Fibroblast of skin of left biceps (primary cell): ENCODE measurements at regions not wholly inside any gene's neighbourhood (a gene's known extent, or its start where the extent isn't known, plus 50 kb on each side); places are given as distances from the start of the nearest gene placed in this dataset.

Experiments
- DNase-seq, 2 experiments: peaks; one replicate each; pipeline ENCODE4 v3.0.0-alpha.2; 2013; ENCODE audit warnings: low read depth in 2 of 2

- DNase-seq = no peak
Observed at GRCh38 chr2:117071556-117072102, 742.9 kb upstream of the DDX18 start.

DNA sequence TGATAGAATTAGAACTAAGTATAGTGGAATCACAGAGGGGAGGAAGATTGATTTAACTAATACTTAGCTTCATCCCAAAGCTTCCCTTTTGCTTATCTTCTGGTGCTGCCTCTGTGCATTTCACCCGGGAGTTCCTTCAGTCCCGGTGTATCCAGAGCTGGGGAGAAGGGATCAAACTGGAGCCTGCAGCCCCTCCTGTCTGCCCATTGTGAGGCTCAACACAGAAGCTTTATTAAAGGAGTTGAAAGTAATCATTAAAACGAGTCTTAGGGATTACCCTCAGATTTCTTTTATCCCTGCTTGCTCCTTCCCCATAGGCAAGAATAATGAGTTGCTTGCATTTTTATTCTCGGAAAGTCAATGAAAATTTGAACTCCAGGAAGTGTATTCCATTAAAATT, 739.7 kb upstream of the DDX18 start:
- no peak for DNase-seq

DNA sequence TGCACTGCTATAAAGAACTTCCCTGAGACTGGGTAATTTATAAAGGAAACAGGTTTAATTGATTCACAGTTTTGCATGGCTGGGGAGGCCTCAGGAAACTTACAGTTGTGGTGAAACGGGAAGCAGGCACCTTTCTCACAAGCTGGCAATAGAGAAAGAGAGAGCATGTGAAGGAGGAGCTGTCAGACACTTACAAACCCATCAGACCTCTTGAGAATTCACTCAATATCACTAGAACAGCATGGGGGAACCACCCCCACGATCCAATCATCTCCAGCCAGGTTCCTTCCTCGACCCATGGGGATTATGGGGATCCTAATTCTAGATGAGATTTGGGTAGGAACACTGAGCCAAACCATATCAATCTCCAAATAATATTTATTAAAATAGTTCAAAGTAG, 729.2 kb upstream of the DDX18 start:
- no peak for DNase-seq

DNA sequence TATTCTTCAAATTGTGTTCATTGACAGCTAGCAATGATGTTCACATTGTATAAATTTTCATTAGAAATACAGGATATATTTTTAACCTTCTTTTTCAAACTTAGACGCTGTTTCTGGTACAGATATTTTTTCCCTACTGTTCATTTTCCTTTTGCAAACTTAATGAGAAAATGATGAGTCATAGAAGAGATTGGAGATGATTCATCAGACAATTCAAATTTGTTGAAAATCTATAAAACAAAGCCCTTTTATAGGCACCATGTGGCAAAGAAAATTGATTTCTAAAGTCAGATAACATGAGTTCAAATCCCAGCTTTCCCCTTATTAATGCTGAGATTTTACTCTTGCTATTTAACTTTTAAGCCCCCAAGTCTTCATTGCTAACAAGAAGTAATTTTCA, 728.8 kb upstream of the DDX18 start:
- DNase-seq = no peak

DNA sequence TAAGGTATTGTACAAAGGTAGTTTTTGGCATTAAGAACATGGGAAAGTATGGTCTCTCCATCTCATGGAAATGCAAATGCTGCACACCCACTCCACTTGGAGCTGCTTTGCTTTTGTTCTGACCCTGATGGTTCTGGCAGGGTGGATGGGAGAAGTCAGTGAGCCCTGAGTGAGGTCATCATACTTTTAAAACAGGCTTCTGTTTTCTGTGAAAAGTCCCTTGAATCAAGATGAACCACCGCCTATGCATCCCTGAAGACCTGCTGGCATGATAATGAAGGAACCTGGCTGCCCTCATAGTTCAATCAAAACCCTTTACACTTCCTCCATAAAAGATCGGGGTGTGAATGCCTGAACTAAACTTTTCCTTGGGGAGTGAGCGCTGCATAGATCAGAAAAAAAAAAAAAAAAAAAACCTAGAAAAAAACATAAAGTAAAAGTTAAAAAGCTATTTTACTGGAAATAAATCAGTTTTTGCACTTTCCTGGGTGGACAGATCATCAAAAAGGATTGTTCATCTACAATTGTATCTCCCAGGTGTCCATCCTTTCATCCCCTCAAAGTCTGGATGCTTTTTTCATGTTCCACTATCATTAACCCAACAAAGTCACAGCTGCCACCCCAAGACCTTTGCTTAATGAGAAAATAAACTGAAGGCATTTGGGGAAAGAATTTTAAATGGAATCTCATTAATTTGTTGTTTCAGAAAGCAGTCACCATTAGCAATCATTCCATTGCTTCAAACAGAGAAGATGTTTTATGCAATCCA, 728.1 kb upstream of the DDX18 start:
- DNase-seq = no peak

GRCh38 chr2:117086943-117087250, 727.6 kb upstream of the DDX18 start:
- no peak for DNase-seq

- no peak for DNase-seq
Observed at GRCh38 chr2:117087535-117088291, 726.8 kb upstream of the DDX18 start.

GRCh38 chr2:117091041-117091837, 723.3 kb upstream of the DDX18 start:
- no peak for DNase-seq

GRCh38 chr2:117101613-117102012, 712.9 kb upstream of the DDX18 start:
- no peak for DNase-seq

GRCh38 chr2:117108741-117109267, 705.7 kb upstream of the DDX18 start:
- no peak for DNase-seq

- no peak for DNase-seq
Observed at GRCh38 chr2:117118994-117119393, 695.5 kb upstream of the DDX18 start.

DNA sequence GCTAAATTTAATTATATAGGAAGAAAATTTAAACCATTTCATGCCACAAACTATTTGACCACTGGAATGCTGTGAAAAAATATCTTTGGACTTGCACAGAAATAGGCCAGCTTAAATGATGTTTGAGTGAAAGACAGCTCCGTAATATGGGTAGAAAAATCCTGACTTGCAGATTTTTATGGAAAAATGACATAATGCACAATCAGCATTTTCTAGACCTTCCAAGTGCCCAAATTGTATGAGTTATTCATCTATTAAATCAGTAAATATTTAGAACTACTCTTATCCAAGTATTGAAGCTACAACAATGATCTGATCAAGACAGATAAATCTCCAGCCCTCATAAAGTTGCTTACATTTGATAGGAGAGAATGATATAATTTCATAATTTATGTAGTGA, 691.1 kb upstream of the DDX18 start:
- DNase-seq = no peak

DNA sequence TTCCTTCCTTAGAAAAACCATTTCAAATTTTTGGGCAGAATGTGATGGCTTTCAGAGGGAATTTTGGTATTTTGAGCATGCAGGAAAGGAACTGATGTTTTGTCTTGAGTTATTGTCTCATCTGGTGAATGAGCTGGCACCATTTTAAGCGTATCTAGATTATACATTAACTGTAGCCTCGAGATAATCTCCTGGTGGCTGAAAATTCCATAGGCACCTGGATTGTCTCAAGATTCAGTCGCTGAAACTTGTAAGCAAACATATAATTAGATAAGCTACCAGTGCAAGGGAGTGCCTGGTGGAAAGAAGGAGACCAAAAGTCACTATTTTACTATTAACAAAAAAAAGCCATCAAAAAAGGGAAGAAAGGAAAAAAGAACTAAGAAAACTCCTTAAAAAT, 687.8 kb upstream of the DDX18 start:
- no peak for DNase-seq

DNA sequence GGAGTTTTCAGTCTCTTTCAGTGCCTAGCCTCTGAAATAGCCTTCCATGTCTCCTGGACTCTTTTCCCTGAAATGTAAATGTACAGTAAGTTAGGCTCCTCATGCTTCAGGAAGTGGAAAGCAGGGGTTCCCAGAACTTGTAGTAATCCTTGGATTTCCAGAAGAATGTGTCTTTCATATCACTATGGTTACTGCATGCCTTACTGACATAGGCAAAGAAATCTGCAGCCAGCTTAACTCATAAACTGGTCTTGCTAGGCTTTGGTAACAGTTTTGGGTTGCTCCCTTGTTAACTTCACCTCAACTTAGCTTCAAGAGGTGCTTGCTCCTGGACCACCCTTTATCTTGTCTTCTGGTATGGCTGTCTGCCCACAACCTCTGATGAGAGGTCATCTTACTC, 686.8 kb upstream of the DDX18 start:
- no peak for DNase-seq

DNA sequence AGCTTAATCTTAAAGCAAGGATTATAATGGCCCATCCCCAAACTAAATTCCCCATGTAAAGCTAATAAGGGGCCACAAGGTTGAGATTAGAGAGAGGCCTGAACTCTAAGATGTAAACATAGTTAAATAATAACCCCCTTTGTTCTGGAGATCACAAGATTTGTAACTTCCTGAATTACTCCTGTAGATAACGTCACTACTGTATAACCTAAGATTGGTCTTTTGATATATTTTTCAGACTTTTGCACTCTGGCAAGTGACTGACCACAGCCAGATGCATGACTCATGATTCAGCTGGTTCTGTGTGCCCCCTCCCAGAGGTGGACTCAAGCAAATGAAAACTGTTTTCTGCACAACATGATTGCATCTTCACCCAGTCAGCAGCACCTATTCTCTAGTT, 686.0 kb upstream of the DDX18 start:
- DNase-seq = no peak

DNA sequence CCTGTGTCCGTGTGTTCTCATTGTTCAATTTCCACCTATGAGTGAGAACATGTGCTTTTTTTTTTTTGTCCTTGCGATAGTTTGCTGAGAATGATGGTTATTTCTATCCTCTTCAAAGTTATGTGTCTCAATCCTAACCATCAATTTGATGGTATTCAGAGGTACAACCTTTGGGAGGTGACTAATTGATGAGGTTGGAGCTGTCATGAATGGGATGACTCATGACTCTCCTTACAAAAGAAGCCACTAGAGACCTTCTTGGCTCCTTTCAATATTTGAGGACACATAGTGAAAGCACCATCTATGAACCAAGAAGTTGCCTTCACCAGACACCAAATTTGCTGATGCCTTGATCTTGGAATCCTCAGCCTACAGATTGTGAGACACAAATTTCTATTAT, 677.1 kb upstream of the DDX18 start:
- no peak for DNase-seq

DNA sequence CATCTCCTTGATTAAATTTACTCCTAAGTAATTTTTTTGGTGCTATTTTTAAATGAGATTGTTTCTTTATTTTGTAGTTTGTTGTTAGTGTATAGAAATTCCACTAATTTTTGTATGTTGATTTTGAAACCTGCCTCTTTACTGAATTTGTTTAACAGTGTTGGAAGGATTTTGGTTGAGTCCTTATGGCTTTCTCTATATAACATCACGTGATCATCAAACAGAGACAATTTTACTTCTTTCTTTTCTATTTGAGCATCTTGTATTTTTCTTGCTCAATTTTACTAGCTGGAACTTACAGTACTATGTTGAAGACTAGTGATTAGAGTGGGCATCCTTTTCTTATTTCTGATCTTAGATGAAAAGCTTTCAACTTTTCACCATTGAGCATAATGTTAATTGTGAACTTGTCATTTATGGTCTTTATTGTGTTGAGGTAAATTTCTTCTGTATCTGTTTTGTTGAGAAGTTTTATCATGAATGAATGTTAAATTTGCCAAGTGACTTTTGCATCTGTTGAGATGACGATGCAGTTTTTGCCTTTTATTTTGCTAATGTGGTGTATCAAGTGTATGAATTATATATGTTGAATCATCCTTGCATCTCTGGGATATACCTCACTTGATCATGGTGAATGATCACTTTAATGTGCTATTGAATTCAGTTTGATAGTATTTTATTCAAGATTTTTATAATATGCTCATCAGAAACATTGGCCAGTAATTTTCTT, 645.3 kb upstream of the DDX18 start:
- no peak for DNase-seq

DNA sequence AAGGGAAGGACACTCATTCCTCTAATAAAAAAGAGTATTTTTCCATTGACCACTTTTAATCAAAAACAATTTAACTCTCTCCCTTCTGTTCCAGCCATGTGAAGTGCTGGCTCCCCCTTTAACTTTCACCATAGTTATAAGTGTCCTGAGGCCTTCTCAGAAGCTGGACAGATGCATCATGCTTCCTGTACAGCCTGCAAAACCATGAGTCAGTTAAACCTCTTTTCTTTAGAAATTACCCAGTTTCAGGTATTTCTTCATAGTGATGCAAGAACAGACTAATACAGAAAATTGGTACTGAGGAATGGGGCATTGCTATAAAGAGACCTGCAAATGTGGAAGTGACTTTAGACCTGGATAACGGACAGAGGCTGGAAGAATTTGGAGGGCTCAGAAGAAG, 643.6 kb upstream of the DDX18 start:
- DNase-seq = no peak

GRCh38 chr2:117179405-117179804, 635.1 kb upstream of the DDX18 start:
- no peak for DNase-seq

- no peak for DNase-seq
Observed at GRCh38 chr2:117190856-117191559, 623.5 kb upstream of the DDX18 start.

DNA sequence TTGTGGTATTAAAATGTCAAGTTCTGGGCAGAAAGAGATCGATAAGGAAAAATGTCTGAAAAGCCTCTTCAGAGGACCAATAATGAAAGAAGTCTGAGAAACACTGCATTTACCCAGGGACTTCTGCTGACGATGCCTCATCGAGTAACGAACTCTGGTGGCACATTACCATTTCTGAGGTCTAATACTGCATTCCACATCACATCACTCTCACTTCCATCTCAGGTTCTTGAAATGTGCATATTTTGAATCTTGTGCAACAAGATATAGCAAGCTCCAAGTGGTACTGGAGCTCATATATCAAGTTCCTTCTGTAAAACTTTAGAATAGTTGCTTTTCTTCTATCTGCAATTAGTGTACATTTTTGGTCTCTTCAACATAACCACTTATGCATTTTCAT, 619.1 kb upstream of the DDX18 start:
- no peak for DNase-seq
